Nephron (organoid): ENCODE measurements at regions not wholly inside any gene's neighbourhood (a gene's known extent, or its start where the extent isn't known, plus 50 kb on each side); places are given as distances from the start of the nearest gene placed in this dataset.
A peak's percentile ranks its signal among the peaks of the same experiment; 100 is the strongest.

Experiments used
- H3K27ac Mint-ChIP-seq, 3 experiments: 2 replicates each; pipeline ENCODE4 v1.8.0; 2020; ENCODE audit warnings: mixed read lengths in 3 of 3, mild to moderate bottlenecking in 2 of 3, moderate library complexity in 1 of 3
- H3K27me3 Mint-ChIP-seq: 2 replicates; pipeline ENCODE4 v1.8.0; 2021; ENCODE audit warnings: low read depth, mild to moderate bottlenecking, moderate library complexity, mixed read lengths
- H3K36me3 Mint-ChIP-seq: 2 replicates; pipeline ENCODE4 v1.8.0; 2020; ENCODE audit warnings: low read depth, mixed read lengths
- H3K4me1 Mint-ChIP-seq: 2 replicates; pipeline ENCODE4 v1.8.0; 2020; ENCODE audit warnings: mixed read lengths
- H3K4me3 Mint-ChIP-seq, 3 experiments: 2 replicates each; pipeline ENCODE4 v1.8.0; 2020; ENCODE audit warnings: mild to moderate bottlenecking in 3 of 3, mixed read lengths in 3 of 3, moderate library complexity in 2 of 3
- H3K9me3 Mint-ChIP-seq: 2 replicates; pipeline ENCODE4 v1.8.0; 2020; ENCODE audit warnings: mixed read lengths
- CTCF ChIP-seq, 3 experiments: fragments of 200-600 bp; sonication (generic); IDR thresholded peaks; one replicate each; pipeline ENCODE4 v1.5.0; 2021; ENCODE audit warnings: antibody characterized with exemption in 3 of 3; ENCODE audit not compliant: unreplicated experiment in 3 of 3

DNA sequence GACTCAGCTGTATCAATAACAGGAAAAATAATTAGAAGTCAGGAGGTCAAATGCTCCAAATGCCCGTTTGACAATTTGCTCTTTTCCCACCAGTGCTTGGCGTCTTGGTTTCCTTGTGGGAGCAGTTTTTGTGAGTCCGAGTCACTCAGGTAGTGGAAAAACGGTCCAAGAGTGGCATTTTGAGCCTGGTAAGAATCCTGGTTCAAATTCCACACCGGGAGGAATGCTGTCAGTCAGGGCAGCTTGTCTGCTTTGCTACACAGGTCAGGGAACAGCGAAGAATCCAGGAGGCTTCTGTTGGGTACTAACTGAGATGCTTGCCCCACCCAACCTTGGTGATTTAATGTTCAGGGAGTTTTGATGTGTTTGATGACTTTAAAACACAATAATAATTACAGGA is 209.5 kb downstream of the HERPUD2 start:
- Mint-ChIP-seq H3K9me3 (no peaks in the 10 kb centered on the region), H3K4me3 (no peak overlapping the region), H3K27ac (peak overlapping the region in 1 of 3 experiments; percentile 42), H3K27me3 (no peaks in the 10 kb centered on the region), H3K36me3 (peaks cover 4% of the 10 kb centered on the region), H3K4me1 (peaks cover 12% of the 10 kb centered on the region)
- no peak for TF ChIP-seq CTCF (IDR thresholded peaks at IDR 0.05; ENCODE audit: unreplicated experiment in 3 of 3)

DNA sequence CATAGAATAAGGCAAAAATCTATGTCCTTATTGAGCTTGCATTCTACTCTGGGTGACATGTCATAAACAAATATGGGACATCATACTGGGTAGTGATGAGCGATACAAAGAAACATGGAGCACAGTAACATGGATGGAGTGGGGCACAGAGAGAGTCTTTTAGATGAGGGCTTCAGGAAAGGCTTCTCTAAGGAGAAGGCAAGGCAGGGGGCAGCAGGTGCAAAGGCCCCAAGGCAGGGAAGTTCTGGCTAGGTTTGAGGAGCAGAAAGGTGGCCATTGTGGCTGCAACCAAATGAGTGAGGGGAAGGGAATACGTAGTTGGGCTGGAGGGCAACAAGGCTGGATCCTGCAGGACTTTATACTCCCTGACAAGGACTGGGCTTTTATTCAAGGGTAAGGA is 211.4 kb downstream of the HERPUD2 start:
- Mint-ChIP-seq H3K4me1 (peaks cover 12% of the 10 kb centered on the region), H3K27ac (no peak overlapping the region), H3K36me3 (peaks cover 4% of the 10 kb centered on the region), H3K9me3 (no peaks in the 10 kb centered on the region), H3K4me3 (no peak overlapping the region), H3K27me3 (no peaks in the 10 kb centered on the region)
- TF ChIP-seq CTCF (IDR thresholded peaks at IDR 0.05; ENCODE audit: unreplicated experiment in 3 of 3): no peak

DNA sequence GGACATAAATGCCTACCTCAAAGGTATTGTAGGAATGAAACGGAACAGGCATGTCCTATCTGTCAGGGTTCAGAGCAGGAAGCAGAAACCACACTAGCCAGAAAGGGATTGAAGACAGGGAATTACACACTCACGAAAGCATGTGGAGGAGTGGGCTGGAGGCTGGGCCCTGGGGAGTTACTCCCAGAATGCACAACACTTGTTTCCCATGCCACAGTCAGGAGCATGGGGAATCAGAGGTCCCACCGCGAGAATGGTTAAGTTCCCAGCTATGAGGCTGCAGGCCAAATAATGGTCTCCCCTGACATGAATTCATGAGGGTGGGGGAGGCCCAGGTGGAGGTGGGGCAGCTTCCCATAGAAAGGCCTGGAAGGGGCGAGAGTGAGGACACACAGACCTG is 212.7 kb downstream of the HERPUD2 start:
- TF ChIP-seq CTCF (IDR thresholded peaks at IDR 0.05; ENCODE audit: unreplicated experiment in 3 of 3): no peak
- H3K4me3 Mint-ChIP-seq: no peak overlapping the region
- peaks cover 4% of the 10 kb centered on the region for H3K36me3 Mint-ChIP-seq
- peaks cover 12% of the 10 kb centered on the region for H3K9me3 Mint-ChIP-seq
- H3K27me3 Mint-ChIP-seq: no peaks in the 10 kb centered on the region
- H3K27ac Mint-ChIP-seq: peak overlapping the region in 1 of 3 experiments; percentile 73
- H3K4me1 Mint-ChIP-seq: peaks cover 12% of the 10 kb centered on the region

- Mint-ChIP-seq H3K27me3 (no peaks in the 10 kb centered on the region), H3K9me3 (peaks cover 13% of the 10 kb centered on the region), H3K36me3 (peaks cover 4% of the 10 kb centered on the region), H3K27ac (no peak overlapping the region), H3K4me3 (no peak overlapping the region), H3K4me1 (peaks cover 12% of the 10 kb centered on the region)
- TF ChIP-seq CTCF (IDR thresholded peaks at IDR 0.05; ENCODE audit: unreplicated experiment in 3 of 3): no peak
Observed at GRCh38 chr7:35480806-35481205, 214.1 kb downstream of the HERPUD2 start.

DNA sequence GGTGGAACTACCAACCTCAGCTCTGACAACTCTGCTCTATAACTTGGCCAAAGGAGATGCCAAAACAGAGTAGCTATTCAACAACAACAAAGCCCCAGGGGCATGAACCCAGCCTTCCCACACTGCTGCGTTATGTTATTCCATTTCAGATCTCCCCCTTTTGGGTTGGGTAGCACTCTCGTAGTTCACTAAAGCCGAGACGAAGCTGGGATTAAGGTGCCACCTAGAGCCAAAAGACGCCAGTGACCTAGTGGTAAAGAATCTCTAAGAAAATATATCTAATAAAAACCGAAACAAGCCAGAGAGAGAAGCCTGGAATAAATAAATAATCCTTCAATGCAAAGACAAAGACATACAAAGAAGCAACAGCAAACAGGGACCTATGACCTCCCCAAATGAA is 217.3 kb downstream of the HERPUD2 start:
- no peak overlapping the region for H3K4me3 Mint-ChIP-seq
- H3K36me3 Mint-ChIP-seq: peaks cover 4% of the 10 kb centered on the region
- no peak for TF ChIP-seq CTCF (IDR thresholded peaks at IDR 0.05; ENCODE audit: unreplicated experiment in 3 of 3)
- H3K4me1 Mint-ChIP-seq: peaks cover 12% of the 10 kb centered on the region
- H3K27ac Mint-ChIP-seq: no peak overlapping the region
- peaks cover 13% of the 10 kb centered on the region for H3K9me3 Mint-ChIP-seq
- H3K27me3 Mint-ChIP-seq: no peaks in the 10 kb centered on the region

DNA sequence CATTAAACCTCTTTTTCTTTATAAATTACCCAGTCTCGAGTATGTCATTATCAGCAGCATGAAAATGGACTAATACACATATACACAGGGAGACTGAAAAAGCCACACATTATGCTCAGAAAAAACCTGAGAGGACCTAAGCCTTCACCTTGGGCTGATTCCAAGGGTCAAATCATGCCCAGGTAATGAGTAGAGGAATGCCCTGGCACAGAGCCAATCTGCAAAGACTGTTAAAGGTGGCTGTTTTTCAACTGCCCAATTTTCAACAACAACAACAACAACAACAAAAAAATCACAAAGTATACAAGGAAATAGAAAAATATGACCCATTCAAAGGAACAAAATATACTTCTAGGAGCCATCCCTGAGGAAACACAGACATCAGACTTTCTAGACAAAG is 220.2 kb upstream of the TBX20 start:
- TF ChIP-seq CTCF (IDR thresholded peaks at IDR 0.05; ENCODE audit: unreplicated experiment in 3 of 3): no peak
- H3K9me3 Mint-ChIP-seq: peaks cover 13% of the 10 kb centered on the region
- H3K36me3 Mint-ChIP-seq: no peaks in the 10 kb centered on the region
- H3K4me1 Mint-ChIP-seq: no peaks in the 10 kb centered on the region
- no peak overlapping the region for H3K27ac Mint-ChIP-seq
- no peak overlapping the region for H3K4me3 Mint-ChIP-seq
- no peaks in the 10 kb centered on the region for H3K27me3 Mint-ChIP-seq
